Thymus (tissue), 11 donors: ENCODE measurements at regions not wholly inside any gene's neighbourhood (a gene's known extent, or its start where the extent isn't known, plus 50 kb on each side); places are given as distances from the start of the nearest gene placed in this dataset.
"Not testable (repeated sequence)": the region's sequence is repeated elsewhere in the genome, so short reads cannot be mapped to it uniquely, and the experiment has no call there.

Experiments
- DNase-seq, 9 donors: peaks; one replicate each; pipeline ENCODE4 v3.0.0-alpha.2; 2013; ENCODE audit warnings: low spot score in 9 of 9, low read depth in 6 of 9, missing footprints in 1 of 9
- H3K27ac ChIP-seq, 2 donors: one replicate each; pipeline ENCODE4 v1.5.1; 2013; ENCODE audit warnings: control low read depth in 1 of 2, low read depth in 1 of 2, low read length in 1 of 2, mild to moderate bottlenecking in 1 of 2, moderate library complexity in 1 of 2
- H3K27me3 ChIP-seq, 2 donors: one replicate each; pipeline ENCODE4 v1.5.1; 2013; ENCODE audit warnings: low read length in 1 of 2; ENCODE audit not compliant: control insufficient read depth in 2 of 2, insufficient read depth in 1 of 2
- H3K36me3 ChIP-seq, 2 donors: one replicate each; pipeline ENCODE4 v1.5.1; 2013; ENCODE audit warnings: low read length in 1 of 2, mild to moderate bottlenecking in 1 of 2, moderate library complexity in 1 of 2; ENCODE audit not compliant: control insufficient read depth in 2 of 2, insufficient read depth in 2 of 2
- H3K4me1 ChIP-seq, 2 donors: one replicate each; pipeline ENCODE4 v1.5.1; 2013; ENCODE audit warnings: low read length in 2 of 2; ENCODE audit not compliant: control insufficient read depth in 2 of 2, insufficient read depth in 2 of 2
- H3K4me3 ChIP-seq, 2 donors: one replicate each; pipeline ENCODE4 v1.5.1; 2013; ENCODE audit warnings: low read length in 2 of 2, control low read depth in 1 of 2, mild to moderate bottlenecking in 1 of 2
- H3K9me3 ChIP-seq, 2 donors: one replicate each; pipeline ENCODE4 v1.5.1; 2013; ENCODE audit warnings: low read length in 1 of 2, mild to moderate bottlenecking in 1 of 2; ENCODE audit not compliant: control insufficient read depth in 2 of 2, insufficient read depth in 1 of 2
- WGBS: extraction: QIAGEN DNeasy Blood & Tissue Kit; methylation state at CpG from one replicate; pipeline ENCODE4 v1.1.7; 2013; 5-methylcytosine and 5-hydroxymethylcytosine counted together
- donor health status: healthy.

DNA sequence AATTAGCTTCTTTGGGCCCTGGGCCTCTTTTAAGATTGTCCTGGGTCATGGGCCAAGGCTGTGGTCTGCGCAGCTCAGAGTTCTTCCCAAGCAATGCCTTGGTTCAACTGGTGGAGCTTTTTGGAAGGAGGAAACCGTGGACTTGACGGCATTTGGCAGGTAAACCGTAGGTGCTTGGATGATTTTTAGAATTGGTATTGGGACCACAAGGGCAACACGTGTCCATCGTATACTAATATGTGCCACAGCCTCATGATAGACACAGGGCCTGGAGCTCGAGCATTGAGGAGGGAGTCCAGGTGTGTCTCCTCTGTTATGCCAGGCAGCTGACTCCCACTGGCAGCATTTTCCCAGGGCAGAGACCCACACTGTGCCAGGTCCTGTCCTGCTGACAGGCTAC is 120.9 kb upstream of the PITX1 start:
- WGBS: 94% methylated on average over 7 of the region's 7 CpGs
- no peak for DNase-seq
- H3K27ac ChIP-seq: no peak overlapping the region

GRCh38 chr5:135154197-135154596 is 120.2 kb upstream of the PITX1 start:
- Histone ChIP-seq H3K4me1 (no peaks in the 10 kb centered on the region), H3K36me3 (no peaks in the 10 kb centered on the region), H3K4me3 (no peak overlapping the region), H3K27ac (no peak overlapping the region), H3K9me3 (no peaks in the 10 kb centered on the region), H3K27me3 (no peaks in the 10 kb centered on the region)
- DNase-seq: no peak
- WGBS: 93% methylated on average over 8 of the region's 8 CpGs

More for the DNA sequence above, 120.9 kb upstream of the PITX1 start:
- no peak overlapping the region for H3K4me3 ChIP-seq
- H3K27me3 ChIP-seq: no peaks in the 10 kb centered on the region
- no peaks in the 10 kb centered on the region for H3K4me1 ChIP-seq
- H3K36me3 ChIP-seq: no peaks in the 10 kb centered on the region
- no peaks in the 10 kb centered on the region for H3K9me3 ChIP-seq

- no peaks in the 10 kb centered on the region for H3K4me1 ChIP-seq
- no peak overlapping the region for H3K27ac ChIP-seq
- H3K9me3 ChIP-seq: no peaks in the 10 kb centered on the region
- peaks cover 0 to under 1% of the 10 kb centered on the region in 2 donors for H3K27me3 ChIP-seq
- no peaks in the 10 kb centered on the region for H3K36me3 ChIP-seq
- no peak for DNase-seq
- 88% methylated on average over 3 of the region's 3 CpGs for WGBS
- H3K4me3 ChIP-seq: no peak overlapping the region
Observed at GRCh38 chr5:135153661-135154060, 119.6 kb upstream of the PITX1 start.

DNA sequence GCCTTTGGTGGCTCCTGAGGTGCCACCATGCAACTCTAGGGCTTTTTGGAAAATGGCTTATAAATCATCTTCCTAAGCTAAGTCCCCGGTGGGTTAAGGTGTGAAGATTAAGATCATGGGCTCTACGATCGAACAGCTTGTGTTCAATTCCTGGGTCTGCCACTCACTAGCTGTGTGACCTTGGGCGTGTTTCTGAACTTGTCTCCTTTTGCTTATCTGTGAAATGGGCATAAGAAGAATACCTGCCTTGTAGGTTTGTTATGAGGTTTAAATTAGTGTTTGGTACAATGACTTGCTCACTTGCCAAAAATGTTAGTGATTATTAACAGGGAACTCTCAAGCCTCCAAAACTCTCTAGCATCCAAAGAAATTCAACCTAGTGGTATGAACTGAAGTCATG is 119.2 kb upstream of the PITX1 start:
- WGBS: 85% methylated on average over 4 of the region's 4 CpGs
- Histone ChIP-seq H3K27ac (no peak overlapping the region), H3K4me1 (no peaks in the 10 kb centered on the region), H3K36me3 (no peaks in the 10 kb centered on the region), H3K27me3 (peaks cover 0 to 2% of the 10 kb centered on the region in 2 donors), H3K4me3 (no peak overlapping the region), H3K9me3 (no peaks in the 10 kb centered on the region)
- no peak for DNase-seq

DNA sequence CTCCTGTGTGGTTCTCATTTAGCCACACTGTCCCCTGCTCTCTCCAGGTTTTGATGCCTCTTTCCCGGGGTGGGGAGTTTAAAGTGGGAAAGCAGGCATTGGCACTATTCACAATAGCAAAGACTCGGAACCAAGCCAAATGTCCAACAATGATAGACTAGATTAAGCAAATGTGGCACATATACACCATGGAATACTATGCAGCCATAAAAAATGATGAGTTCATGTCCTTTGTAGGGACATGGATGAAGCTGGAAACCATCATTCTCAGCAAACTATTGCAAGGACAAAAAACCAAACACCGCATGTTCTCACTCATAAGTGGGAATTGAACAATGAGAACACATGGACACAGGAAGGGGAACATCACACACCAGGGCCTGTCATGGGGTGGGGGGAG is 117.6 kb upstream of the PITX1 start:
- not testable (repeated sequence) for H3K36me3 ChIP-seq, H3K4me3 ChIP-seq, DNase-seq, H3K4me1 ChIP-seq, H3K9me3 ChIP-seq, H3K27me3 ChIP-seq, H3K27ac ChIP-seq
- 96% methylated on average over 2 of the region's 3 CpGs for WGBS

- no peaks in the 10 kb centered on the region for H3K36me3 ChIP-seq
- H3K9me3 ChIP-seq: no peaks in the 10 kb centered on the region
- DNase-seq: no peak
- H3K27ac ChIP-seq: no peak overlapping the region
- H3K4me3 ChIP-seq: no peak overlapping the region
- H3K27me3 ChIP-seq: peaks cover 0 to 2% of the 10 kb centered on the region in 2 donors
- H3K4me1 ChIP-seq: no peaks in the 10 kb centered on the region
- WGBS: 94% methylated on average over 5 of the region's 5 CpGs
Observed at GRCh38 chr5:135151256-135151655, 117.2 kb upstream of the PITX1 start.

- no peaks in the 10 kb centered on the region for H3K9me3 ChIP-seq
- no peak overlapping the region for H3K27ac ChIP-seq
- no peak overlapping the region for H3K4me3 ChIP-seq
- DNase-seq: no peak
- H3K27me3 ChIP-seq: peaks cover 0 to 2% of the 10 kb centered on the region in 2 donors
- WGBS: 93% methylated on average over 4 of the region's 4 CpGs
- H3K4me1 ChIP-seq: no peaks in the 10 kb centered on the region
- H3K36me3 ChIP-seq: no peaks in the 10 kb centered on the region
Observed at GRCh38 chr5:135150767-135151166, 116.7 kb upstream of the PITX1 start.

- 87% methylated on average over 13 of the region's 13 CpGs for WGBS
- Histone ChIP-seq H3K36me3 (no peaks in the 10 kb centered on the region), H3K4me3 (no peak overlapping the region), H3K27ac (no peak overlapping the region), H3K27me3 (peaks cover 0 to 2% of the 10 kb centered on the region in 2 donors), H3K4me1 (no peaks in the 10 kb centered on the region), H3K9me3 (no peaks in the 10 kb centered on the region)
- no peak for DNase-seq
Observed at GRCh38 chr5:135149956-135150723, 116.1 kb upstream of the PITX1 start.

DNA sequence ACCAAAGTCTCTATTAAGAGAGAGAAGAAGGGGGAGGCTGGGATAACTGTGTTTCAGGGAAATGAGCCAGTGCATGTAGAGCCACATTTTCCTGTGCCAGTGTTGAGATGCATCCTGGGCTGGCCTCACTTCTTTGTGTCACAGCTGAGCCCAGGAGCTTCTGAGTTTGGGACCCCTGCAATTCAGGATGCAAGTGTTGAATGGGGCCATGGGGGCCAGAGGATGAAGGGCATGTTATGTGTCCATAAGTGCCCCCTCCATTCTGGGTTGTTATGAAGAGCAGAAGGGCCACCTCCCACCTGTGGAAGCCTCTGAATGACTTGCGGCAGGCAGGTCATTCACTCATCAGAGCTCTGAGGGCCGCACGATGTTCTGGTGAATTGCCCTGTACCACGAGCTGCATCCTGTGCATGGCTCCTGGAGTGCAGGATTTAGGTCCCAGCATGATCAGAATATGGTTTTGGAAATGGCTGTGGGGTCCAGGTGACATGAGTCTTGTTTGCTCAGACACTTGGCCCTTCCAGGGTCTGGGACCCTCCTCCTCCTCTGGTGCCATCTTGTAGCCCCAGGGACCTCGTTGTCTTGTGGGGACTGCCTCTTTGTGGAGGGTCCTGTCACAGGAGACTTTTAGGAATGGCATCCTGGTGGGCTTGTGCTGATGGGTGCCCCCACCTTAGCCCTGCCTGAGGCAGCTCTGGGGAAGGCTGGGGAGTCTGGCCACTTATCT is 115.4 kb upstream of the PITX1 start:
- H3K4me1 ChIP-seq: no peaks in the 10 kb centered on the region
- no peak overlapping the region for H3K4me3 ChIP-seq
- no peaks in the 10 kb centered on the region for H3K36me3 ChIP-seq
- no peak overlapping the region for H3K27ac ChIP-seq
- no peaks in the 10 kb centered on the region for H3K9me3 ChIP-seq
- 82% methylated on average over 5 of the region's 5 CpGs for WGBS
- no peak for DNase-seq
- peaks cover 0 to 2% of the 10 kb centered on the region in 2 donors for H3K27me3 ChIP-seq
